WTC11 (cell line): ENCODE measurements at regions not wholly inside any gene's neighbourhood (a gene's known extent, or its start where the extent isn't known, plus 50 kb on each side); places are given as distances from the start of the nearest gene placed in this dataset.

Source experiments
- ATAC-seq: fragments of 200-7000 bp; cut with Tn5 transposase; 2 replicates; pipeline ENCODE4 v1.10.0; 2021; ENCODE audit warnings: mild to moderate bottlenecking, moderate library complexity
- CTCF ChIA-PET: fragments of 300-600 bp; sonication (Branson Sonifier 250); formaldehyde crosslinking; loops from one replicate; lab custom pipeline; 2021; ENCODE audit warnings: antibody characterized with exemption; lab: Charles Lee
- POLR2A ChIA-PET: fragments of 350-600 bp; sonication (Branson Sonifier 250); formaldehyde crosslinking; loops from one replicate; lab custom pipeline; 2021; ENCODE audit warnings: antibody characterized with exemption; lab: Charles Lee
- DNase-seq: peaks from one replicate; pipeline ENCODE4 v3.0.0; 2021; ENCODE audit warnings: low spot score
- H3K27ac Mint-ChIP-seq: 2 replicates; pipeline ENCODE4 v1.8.0; 2021; ENCODE audit warnings: mixed read lengths
- H3K27me3 Mint-ChIP-seq: 2 replicates; pipeline ENCODE4 v1.8.0; 2021; ENCODE audit warnings: low read depth, mild to moderate bottlenecking, moderate library complexity, mixed read lengths
- H3K36me3 Mint-ChIP-seq: 2 replicates; pipeline ENCODE4 v1.8.0; 2021; ENCODE audit warnings: mixed read lengths
- H3K4me1 Mint-ChIP-seq: 2 replicates; pipeline ENCODE4 v1.8.0; 2022; ENCODE audit warnings: mixed read lengths
- H3K4me3 Mint-ChIP-seq: 2 replicates; pipeline ENCODE4 v1.8.0; 2021; ENCODE audit warnings: mild to moderate bottlenecking, moderate library complexity, mixed read lengths
- H3K9me3 Mint-ChIP-seq: 2 replicates; pipeline ENCODE4 v1.8.0; 2021; ENCODE audit warnings: mixed read lengths
- FOXP1 ChIP-seq: sonication (generic); formaldehyde crosslinking; IDR thresholded peaks from 2 replicates; pipeline ENCODE4 v1.8.0; 2022; ENCODE audit warnings: missing genetic modification reagents, mild to moderate bottlenecking, moderate library complexity, borderline replicate concordance
- NFATC4 ChIP-seq: fragments of 250-450 bp; sonication (Bioruptor Pico); IDR thresholded peaks from 2 replicates; pipeline ENCODE4 v1.9.0; 2021; ENCODE audit warnings: mild to moderate bottlenecking
- NR3C1 ChIP-seq: sonication (generic); formaldehyde crosslinking; conservative IDR thresholded peaks from 2 replicates; pipeline ENCODE4 v1.8.1; 2023; ENCODE audit warnings: low read depth, mild to moderate bottlenecking, missing genetic modification reagents
- TEAD1 ChIP-seq: sonication (generic); formaldehyde crosslinking; IDR thresholded peaks from 2 replicates; pipeline ENCODE4 v1.8.0; 2022; ENCODE audit warnings: mild to moderate bottlenecking, missing genetic modification reagents
- ZNF138 ChIP-seq: sonication (generic); formaldehyde crosslinking; conservative IDR thresholded peaks from 2 replicates; pipeline ENCODE4 v1.8.1; 2022; ENCODE audit warnings: mild to moderate bottlenecking, moderate library complexity, missing genetic modification reagents
- ZNF219 ChIP-seq: sonication (generic); formaldehyde crosslinking; IDR thresholded peaks from 2 replicates; pipeline ENCODE4 v1.8.0; 2023; ENCODE audit warnings: missing genetic modification reagents, mild to moderate bottlenecking, borderline replicate concordance
- ZNF232 ChIP-seq: sonication (generic); formaldehyde crosslinking; IDR thresholded peaks from 2 replicates; pipeline ENCODE4 v1.8.0; 2022; ENCODE audit warnings: mild to moderate bottlenecking, missing genetic modification reagents
- ZNF416 ChIP-seq: fragments of 250-450 bp; sonication (Bioruptor Pico); IDR thresholded peaks from 2 replicates; pipeline ENCODE4 v1.9.0; 2021; ENCODE audit warnings: mild to moderate bottlenecking, inconsistent platforms
- ZNF423 ChIP-seq: fragments of 250-450 bp; sonication (Bioruptor Pico); IDR thresholded peaks from 2 replicates; pipeline ENCODE4 v2.1.2; 2022; ENCODE audit warnings: mild to moderate bottlenecking, moderate library complexity
- TF ChIP-seq, protein P1 (sequence below): sonication (generic); formaldehyde crosslinking; IDR thresholded peaks from 2 replicates; pipeline ENCODE4 v1.8.1; 2023; ENCODE audit warnings: mild to moderate bottlenecking, missing genetic modification reagents
- TF ChIP-seq, protein P2 (sequence below): fragments of 250-450 bp; sonication (Bioruptor Pico); IDR thresholded peaks from 2 replicates; pipeline ENCODE4 v2.1.2; 2022; ENCODE audit warnings: mild to moderate bottlenecking, moderate library complexity
- TF ChIP-seq, protein P3 (sequence below): sonication (generic); formaldehyde crosslinking; IDR thresholded peaks from 2 replicates; pipeline ENCODE4 v1.8.0; 2022; ENCODE audit warnings: missing genetic modification reagents
- TF ChIP-seq, protein P4 (sequence below): sonication (generic); formaldehyde crosslinking; conservative IDR thresholded peaks from 2 replicates; pipeline ENCODE4 v1.8.1; 2022; ENCODE audit warnings: mild to moderate bottlenecking, missing genetic modification reagents
- TF ChIP-seq, protein P5 (sequence below): sonication (generic); formaldehyde crosslinking; IDR thresholded peaks from 2 replicates; pipeline ENCODE4 v1.8.1; 2023; ENCODE audit warnings: mild to moderate bottlenecking, missing genetic modification reagents, moderate library complexity
- TF ChIP-seq, protein P6 (sequence below): fragments of 250-450 bp; sonication (Bioruptor Pico); conservative IDR thresholded peaks from 2 replicates; pipeline ENCODE4 v1.9.0; 2021; ENCODE audit warnings: mild to moderate bottlenecking
- TF ChIP-seq, protein P7 (sequence below): fragments of 200-600 bp; IDR thresholded peaks from 2 replicates; pipeline ENCODE4 v1.8.0; 2022; ENCODE audit warnings: antibody characterized with exemption
- TF ChIP-seq, protein P8 (sequence below): sonication (generic); formaldehyde crosslinking; IDR thresholded peaks from 2 replicates; pipeline ENCODE4 v1.8.1; 2022; ENCODE audit warnings: mild to moderate bottlenecking, missing genetic modification reagents, moderate library complexity, borderline replicate concordance
- TF ChIP-seq, protein P9 (sequence below): sonication (generic); formaldehyde crosslinking; IDR thresholded peaks from 2 replicates; pipeline ENCODE4 v1.8.0; 2022; ENCODE audit warnings: mild to moderate bottlenecking, missing genetic modification reagents

DNA sequence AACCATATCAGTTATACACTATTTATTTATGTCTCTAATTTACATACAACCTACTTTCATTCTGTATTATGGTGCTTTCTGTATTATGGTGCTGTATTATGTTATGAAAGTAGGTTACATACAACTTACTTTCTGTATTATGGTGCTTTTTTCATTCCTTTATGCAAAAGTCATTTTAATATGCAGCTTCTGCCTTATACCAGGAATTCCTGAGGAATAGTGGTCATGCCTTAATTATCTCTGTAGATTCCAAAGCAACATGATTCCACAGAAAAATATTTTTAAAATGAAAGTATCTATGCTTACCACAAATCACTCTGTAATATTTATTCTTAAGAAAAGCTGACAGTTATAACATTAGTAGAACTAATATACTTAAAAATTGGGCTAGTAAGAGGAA lies 922.0 kb upstream of the NRXN1 start:
- Mint-ChIP-seq H3K4me3 (no peak overlapping the region), H3K9me3 (peaks cover 50% of the 10 kb centered on the region), H3K27me3 (no peaks in the 10 kb centered on the region), H3K36me3 (peaks cover 35% of the 10 kb centered on the region), H3K27ac (no peak overlapping the region), H3K4me1 (peaks cover 4% of the 10 kb centered on the region)
- ChIA-PET CTCF (no interaction called here), POLR2A (no interaction called here)
- DNase-seq (no peak), ATAC-seq (no peak)
- TF ChIP-seq FOXP1 (no peak), NFATC4 (no peak), ZNF423 (no peak), NR3C1 (CRISPR knock-in tag) (no peak), ZNF219 (no peak), ZNF416 (CRISPR knock-in tag) (no peak)
- TF ChIP-seq, protein P1, sequence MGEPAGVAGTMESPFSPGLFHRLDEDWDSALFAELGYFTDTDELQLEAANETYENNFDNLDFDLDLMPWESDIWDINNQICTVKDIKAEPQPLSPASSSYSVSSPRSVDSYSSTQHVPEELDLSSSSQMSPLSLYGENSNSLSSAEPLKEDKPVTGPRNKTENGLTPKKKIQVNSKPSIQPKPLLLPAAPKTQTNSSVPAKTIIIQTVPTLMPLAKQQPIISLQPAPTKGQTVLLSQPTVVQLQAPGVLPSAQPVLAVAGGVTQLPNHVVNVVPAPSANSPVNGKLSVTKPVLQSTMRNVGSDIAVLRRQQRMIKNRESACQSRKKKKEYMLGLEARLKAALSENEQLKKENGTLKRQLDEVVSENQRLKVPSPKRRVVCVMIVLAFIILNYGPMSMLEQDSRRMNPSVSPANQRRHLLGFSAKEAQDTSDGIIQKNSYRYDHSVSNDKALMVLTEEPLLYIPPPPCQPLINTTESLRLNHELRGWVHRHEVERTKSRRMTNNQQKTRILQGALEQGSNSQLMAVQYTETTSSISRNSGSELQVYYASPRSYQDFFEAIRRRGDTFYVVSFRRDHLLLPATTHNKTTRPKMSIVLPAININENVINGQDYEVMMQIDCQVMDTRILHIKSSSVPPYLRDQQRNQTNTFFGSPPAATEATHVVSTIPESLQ (CRISPR knock-in tag), result no peak
- TF ChIP-seq, protein P2, sequence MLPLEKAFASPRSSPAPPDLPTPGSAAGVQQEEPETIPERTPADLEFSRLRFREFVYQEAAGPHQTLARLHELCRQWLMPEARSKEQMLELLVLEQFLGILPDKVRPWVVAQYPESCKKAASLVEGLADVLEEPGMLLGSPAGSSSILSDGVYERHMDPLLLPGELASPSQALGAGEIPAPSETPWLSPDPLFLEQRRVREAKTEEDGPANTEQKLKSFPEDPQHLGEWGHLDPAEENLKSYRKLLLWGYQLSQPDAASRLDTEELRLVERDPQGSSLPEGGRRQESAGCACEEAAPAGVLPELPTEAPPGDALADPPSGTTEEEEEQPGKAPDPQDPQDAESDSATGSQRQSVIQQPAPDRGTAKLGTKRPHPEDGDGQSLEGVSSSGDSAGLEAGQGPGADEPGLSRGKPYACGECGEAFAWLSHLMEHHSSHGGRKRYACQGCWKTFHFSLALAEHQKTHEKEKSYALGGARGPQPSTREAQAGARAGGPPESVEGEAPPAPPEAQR (CRISPR knock-in tag), result no peak
- TF ChIP-seq, protein P3, sequence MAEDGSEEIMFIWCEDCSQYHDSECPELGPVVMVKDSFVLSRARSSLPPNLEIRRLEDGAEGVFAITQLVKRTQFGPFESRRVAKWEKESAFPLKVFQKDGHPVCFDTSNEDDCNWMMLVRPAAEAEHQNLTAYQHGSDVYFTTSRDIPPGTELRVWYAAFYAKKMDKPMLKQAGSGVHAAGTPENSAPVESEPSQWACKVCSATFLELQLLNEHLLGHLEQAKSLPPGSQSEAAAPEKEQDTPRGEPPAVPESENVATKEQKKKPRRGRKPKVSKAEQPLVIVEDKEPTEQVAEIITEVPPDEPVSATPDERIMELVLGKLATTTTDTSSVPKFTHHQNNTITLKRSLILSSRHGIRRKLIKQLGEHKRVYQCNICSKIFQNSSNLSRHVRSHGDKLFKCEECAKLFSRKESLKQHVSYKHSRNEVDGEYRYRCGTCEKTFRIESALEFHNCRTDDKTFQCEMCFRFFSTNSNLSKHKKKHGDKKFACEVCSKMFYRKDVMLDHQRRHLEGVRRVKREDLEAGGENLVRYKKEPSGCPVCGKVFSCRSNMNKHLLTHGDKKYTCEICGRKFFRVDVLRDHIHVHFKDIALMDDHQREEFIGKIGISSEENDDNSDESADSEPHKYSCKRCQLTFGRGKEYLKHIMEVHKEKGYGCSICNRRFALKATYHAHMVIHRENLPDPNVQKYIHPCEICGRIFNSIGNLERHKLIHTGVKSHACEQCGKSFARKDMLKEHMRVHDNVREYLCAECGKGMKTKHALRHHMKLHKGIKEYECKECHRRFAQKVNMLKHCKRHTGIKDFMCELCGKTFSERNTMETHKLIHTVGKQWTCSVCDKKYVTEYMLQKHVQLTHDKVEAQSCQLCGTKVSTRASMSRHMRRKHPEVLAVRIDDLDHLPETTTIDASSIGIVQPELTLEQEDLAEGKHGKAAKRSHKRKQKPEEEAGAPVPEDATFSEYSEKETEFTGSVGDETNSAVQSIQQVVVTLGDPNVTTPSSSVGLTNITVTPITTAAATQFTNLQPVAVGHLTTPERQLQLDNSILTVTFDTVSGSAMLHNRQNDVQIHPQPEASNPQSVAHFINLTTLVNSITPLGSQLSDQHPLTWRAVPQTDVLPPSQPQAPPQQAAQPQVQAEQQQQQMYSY, result no peak
- TF ChIP-seq, protein P4, sequence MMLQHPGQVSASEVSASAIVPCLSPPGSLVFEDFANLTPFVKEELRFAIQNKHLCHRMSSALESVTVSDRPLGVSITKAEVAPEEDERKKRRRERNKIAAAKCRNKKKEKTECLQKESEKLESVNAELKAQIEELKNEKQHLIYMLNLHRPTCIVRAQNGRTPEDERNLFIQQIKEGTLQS (CRISPR knock-in tag), result no peak
- TF ChIP-seq, protein P5, sequence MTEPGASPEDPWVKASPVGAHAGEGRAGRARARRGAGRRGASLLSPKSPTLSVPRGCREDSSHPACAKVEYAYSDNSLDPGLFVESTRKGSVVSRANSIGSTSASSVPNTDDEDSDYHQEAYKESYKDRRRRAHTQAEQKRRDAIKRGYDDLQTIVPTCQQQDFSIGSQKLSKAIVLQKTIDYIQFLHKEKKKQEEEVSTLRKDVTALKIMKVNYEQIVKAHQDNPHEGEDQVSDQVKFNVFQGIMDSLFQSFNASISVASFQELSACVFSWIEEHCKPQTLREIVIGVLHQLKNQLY (CRISPR knock-in tag), result no peak

DNA sequence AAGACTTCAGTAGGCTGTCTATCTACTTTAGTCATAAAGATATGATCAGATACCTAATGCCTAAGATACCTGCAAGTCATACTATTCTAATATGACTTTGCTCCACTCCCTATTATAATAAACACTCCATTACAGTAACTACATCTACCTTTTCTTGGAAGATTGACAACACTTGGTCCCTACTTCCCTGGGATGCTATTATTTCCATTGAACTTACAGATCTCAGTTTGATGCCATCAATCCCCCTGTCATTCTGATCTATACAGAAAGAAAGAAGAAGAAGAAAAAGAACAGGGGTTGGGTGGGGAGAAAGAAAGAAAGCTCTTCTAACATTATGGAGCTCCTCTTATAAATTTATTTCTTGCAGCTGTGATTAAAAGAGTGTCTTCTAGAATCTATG lies 889.1 kb upstream of the NRXN1 start:
- no peak overlapping the region for H3K4me3 Mint-ChIP-seq
- ChIA-PET POLR2A (no interaction called here), CTCF (no interaction called here)
- DNase-seq (no peak), ATAC-seq (no peak)
- no peak overlapping the region for H3K27ac Mint-ChIP-seq
- H3K27me3 Mint-ChIP-seq, result no peaks in the 10 kb centered on the region
- H3K9me3 Mint-ChIP-seq, result peaks cover 32% of the 10 kb centered on the region
- H3K36me3 Mint-ChIP-seq, result peaks cover 17% of the 10 kb centered on the region
- no peaks in the 10 kb centered on the region for H3K4me1 Mint-ChIP-seq
- no peak for TF ChIP-seq ZNF138
- TF ChIP-seq, protein P6, sequence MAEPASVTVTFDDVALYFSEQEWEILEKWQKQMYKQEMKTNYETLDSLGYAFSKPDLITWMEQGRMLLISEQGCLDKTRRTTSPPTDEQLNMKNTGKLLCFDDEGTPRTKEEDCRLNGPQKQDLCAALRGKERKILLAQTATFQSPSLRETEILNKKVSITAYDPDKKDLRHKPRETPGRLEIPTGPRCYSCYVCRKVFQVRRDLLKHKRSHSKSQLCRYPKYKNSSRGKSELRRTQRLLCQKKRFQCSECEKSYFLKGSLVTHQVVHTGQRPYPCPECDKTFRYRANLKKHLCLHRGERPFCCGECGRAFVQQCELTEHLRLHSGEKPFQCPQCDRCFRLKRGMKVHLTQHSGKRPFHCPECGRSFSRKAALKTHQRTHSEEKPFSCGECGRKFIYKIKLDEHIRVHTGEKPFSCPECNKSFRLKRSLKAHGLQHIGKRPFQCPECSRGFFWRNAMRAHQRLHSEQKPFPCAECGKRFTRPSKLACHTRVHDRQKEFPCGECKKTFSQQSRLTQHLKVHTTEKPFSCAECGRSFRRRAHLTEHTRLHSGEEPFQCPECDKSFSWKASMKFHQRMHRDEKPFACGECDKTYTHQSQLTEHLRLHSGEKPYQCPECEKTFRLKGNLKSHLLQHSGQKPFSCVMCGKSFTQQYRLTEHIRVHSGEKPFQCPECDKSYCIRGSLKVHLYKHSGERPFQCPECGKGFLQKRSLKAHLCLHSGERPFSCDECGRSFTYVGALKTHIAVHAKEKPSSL (CRISPR knock-in tag), result no peak
- TF ChIP-seq ZNF232, result no peak
- TF ChIP-seq, protein P7, sequence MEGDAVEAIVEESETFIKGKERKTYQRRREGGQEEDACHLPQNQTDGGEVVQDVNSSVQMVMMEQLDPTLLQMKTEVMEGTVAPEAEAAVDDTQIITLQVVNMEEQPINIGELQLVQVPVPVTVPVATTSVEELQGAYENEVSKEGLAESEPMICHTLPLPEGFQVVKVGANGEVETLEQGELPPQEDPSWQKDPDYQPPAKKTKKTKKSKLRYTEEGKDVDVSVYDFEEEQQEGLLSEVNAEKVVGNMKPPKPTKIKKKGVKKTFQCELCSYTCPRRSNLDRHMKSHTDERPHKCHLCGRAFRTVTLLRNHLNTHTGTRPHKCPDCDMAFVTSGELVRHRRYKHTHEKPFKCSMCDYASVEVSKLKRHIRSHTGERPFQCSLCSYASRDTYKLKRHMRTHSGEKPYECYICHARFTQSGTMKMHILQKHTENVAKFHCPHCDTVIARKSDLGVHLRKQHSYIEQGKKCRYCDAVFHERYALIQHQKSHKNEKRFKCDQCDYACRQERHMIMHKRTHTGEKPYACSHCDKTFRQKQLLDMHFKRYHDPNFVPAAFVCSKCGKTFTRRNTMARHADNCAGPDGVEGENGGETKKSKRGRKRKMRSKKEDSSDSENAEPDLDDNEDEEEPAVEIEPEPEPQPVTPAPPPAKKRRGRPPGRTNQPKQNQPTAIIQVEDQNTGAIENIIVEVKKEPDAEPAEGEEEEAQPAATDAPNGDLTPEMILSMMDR, result no peak
- no peak for TF ChIP-seq NR3C1 (CRISPR knock-in tag)
- TF ChIP-seq, protein P1 (CRISPR knock-in tag), result no peak
- no peak for TF ChIP-seq TEAD1
- TF ChIP-seq, protein P8, sequence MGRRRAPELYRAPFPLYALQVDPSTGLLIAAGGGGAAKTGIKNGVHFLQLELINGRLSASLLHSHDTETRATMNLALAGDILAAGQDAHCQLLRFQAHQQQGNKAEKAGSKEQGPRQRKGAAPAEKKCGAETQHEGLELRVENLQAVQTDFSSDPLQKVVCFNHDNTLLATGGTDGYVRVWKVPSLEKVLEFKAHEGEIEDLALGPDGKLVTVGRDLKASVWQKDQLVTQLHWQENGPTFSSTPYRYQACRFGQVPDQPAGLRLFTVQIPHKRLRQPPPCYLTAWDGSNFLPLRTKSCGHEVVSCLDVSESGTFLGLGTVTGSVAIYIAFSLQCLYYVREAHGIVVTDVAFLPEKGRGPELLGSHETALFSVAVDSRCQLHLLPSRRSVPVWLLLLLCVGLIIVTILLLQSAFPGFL, result no peak
- TF ChIP-seq, protein P9, sequence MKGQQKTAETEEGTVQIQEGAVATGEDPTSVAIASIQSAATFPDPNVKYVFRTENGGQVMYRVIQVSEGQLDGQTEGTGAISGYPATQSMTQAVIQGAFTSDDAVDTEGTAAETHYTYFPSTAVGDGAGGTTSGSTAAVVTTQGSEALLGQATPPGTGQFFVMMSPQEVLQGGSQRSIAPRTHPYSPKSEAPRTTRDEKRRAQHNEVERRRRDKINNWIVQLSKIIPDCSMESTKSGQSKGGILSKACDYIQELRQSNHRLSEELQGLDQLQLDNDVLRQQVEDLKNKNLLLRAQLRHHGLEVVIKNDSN (CRISPR knock-in tag), result no peak
- no peak for TF ChIP-seq ZNF416 (CRISPR knock-in tag)
